ENCODE measurements at regions not wholly inside any gene's neighbourhood (a gene's known extent, or its start where the extent isn't known, plus 50 kb on each side); places are given as distances from the start of the nearest gene placed in this dataset.
A peak's percentile ranks its signal among the peaks of the same experiment; 100 is the strongest.

DNA sequence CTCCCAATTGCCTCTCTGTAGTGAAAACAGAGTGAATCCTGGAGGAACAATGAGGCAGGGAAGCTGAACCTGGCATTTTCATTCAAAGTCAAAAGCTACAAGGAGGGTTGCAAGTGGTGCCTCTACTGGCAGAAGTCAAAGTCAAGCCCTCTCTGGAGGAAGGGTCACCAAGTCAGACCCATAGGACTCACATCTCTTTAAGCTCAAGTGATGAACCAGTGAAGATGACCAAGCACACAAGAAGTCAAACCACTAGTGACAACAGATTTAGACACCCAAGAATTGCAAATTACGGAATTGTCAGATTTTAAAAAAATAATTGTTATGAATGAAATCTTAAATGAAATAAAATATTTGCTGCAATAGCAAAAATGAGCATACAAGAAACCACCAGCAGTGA lies 81.1 kb upstream of the ATP1B1 start:
- Mint-ChIP-seq H3K27me3 (peaks cover 7% of the 10 kb centered on the region), H3K4me3 (no peak overlapping the region), H3K36me3 (ENCODE audit: low read depth) (no peaks in the 10 kb centered on the region), H3K9me3 (ENCODE audit: low read depth) (no peaks in the 10 kb centered on the region), H3K4me1 (no peaks in the 10 kb centered on the region), H3K27ac (no peak overlapping the region)
- no peak for DNase-seq
- no peak for ATAC-seq
- intact Hi-C loops (cut with DNase I, micrococcal nuclease): no loop called here
- ChIA-PET CTCF (interaction anchor here (1.1 kb wide), 1 partner anchor 323 kb away, joined by 3 read pairs; no protein-coding TSS in a partner anchor), POLR2A (no interaction called here)

DNA sequence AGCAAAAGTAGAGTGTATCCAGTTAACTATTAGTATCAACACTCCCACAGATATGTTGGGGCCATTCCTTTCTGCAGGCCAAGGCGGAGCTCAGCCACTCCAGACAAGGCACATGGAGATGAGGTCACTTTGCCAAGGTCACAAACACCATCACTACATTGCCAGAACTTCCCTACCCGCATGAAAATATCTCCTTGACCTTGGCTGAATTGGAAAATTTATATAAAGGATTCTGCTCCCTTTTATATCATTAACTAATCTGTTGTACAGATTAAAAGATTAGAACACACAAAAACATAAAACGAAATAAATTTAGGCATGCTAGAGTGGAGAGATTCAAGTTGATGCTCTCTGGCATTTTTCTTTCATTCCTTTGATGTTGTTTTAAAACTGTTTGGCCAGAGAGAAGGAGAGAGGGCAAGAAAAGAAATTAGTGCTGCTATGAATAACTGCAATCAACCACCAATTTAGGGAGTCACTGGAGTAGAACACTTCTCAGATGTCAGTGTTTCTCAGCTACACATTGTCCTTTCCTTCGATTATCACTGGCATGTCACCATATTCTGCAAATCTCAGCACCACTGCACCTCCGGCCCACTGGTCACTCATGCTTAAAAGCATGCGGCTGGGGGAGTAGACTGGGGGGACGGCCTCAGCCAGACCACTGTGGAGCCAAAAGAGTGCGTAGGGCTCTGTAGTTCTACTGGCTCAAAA lies 78.7 kb upstream of the ATP1B1 start:
- intact Hi-C loops (cut with DNase I, micrococcal nuclease): no loop called here
- POLR2A ChIA-PET: no interaction called here
- H3K27me3 Mint-ChIP-seq: peaks cover 4% of the 10 kb centered on the region

DNA sequence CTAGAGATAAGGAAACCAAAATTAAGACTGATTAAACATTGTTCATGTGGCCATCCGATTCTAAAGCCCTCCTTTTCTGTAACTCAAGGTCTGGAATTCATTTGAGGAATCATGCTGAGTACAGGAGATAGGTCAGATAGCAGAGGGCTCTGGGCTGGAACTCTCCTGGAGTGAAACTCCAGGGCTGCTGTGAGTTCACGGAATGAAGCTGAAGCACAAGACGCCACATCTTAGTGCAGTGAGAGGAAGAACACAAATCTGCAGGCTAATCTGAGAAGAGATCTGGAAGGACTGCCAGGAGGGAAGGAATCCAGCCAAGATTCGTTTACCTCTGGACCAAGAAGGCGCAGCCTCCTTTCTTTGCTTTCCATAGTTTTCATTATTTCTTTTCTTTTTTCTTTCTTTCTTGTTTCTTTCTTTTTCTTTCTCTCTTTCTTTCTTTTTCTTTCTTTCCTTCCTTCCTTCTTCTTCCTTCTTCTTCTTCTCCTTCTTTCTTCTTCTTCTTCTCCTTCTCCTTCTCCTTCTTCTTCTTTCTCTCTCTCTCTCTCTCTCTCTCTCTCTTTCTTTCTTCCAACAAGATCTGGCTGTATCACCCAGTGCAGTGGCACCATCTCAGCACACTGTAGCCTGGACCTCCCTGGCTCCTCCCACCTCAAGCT lies 74.8 kb upstream of the ATP1B1 start:
- no peak for DNase-seq
- intact Hi-C loops (cut with DNase I, micrococcal nuclease): no loop called here
- ATAC-seq: no peak
- CTCF ChIA-PET: interaction anchor here (0.5 kb wide), 1 partner anchor 456 kb away, joined by 4 read pairs; no protein-coding TSS in a partner anchor
- no peaks in the 10 kb centered on the region for H3K36me3 Mint-ChIP-seq (ENCODE audit: low read depth)
- H3K27ac Mint-ChIP-seq: no peak overlapping the region
- H3K4me1 Mint-ChIP-seq: no peaks in the 10 kb centered on the region
- POLR2A ChIA-PET: interaction anchor here (0.6 kb wide), 1 partner anchor 86 kb away, joined by 3 read pairs; no protein-coding TSS in a partner anchor
- H3K9me3 Mint-ChIP-seq (ENCODE audit: low read depth): peaks cover 4% of the 10 kb centered on the region
- H3K27me3 Mint-ChIP-seq: peaks cover 3% of the 10 kb centered on the region
- H3K4me3 Mint-ChIP-seq: no peak overlapping the region

More for the DNA sequence above, 78.7 kb upstream of the ATP1B1 start:
- Mint-ChIP-seq H3K4me1 (no peaks in the 10 kb centered on the region), H3K9me3 (ENCODE audit: low read depth) (no peaks in the 10 kb centered on the region), H3K27ac (no peak overlapping the region), H3K4me3 (no peak overlapping the region), H3K36me3 (ENCODE audit: low read depth) (no peaks in the 10 kb centered on the region)
- CTCF ChIA-PET: no interaction called here
- no peak for ATAC-seq
- DNase-seq: no peak

DNA sequence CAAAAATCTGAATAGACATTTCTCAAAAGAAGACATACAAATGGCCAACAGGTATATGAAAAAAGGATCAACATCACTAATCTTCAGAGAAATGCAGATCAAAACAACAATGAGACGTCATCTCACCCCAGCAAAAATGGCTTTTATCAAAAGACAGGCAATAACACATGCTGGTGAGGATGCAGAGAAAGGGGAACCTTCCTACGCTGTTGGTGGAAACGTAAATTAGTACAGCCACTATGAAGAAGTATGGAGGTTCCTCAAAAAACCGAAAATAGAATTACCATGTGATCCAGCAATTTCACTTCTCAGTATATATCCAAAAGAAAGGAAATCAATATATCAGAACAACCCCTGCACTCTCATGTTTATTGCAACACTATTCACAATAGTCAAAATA lies 65.1 kb upstream of the ATP1B1 start:
- Mint-ChIP-seq H3K36me3 (ENCODE audit: low read depth) (no peaks in the 10 kb centered on the region), H3K27ac (no peak overlapping the region), H3K4me1 (peaks cover 32% of the 10 kb centered on the region), H3K27me3 (no peaks in the 10 kb centered on the region), H3K4me3 (no peak overlapping the region), H3K9me3 (ENCODE audit: low read depth) (peaks cover 3% of the 10 kb centered on the region)
- POLR2A ChIA-PET: interaction anchor here (0.5 kb wide), 1 partner anchor 386 kb away, joined by 3 read pairs; the partner anchor contains the start of gene CCDC181
- CTCF ChIA-PET: no interaction called here
- intact Hi-C loops (cut with DNase I, micrococcal nuclease): no loop called here
- DNase-seq (no peak), ATAC-seq (no peak)

DNA sequence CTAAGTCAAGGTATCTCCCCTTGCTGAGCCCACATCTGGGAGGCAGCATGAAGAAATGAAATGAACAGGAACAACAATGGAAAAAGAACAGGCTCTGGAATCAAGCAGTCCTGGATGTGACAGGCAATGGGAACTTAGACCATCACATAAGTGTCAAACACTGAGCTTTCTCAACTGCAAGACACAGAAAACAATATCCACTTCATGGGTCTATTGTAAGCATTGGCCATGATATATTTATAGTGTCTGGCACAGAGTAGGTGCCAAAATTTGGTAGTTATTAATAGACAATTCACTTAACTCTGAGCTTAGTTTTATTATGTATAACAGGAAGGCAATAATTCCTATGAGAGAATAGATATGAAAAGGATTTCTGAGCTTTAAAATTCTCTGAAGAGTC lies 64.1 kb upstream of the ATP1B1 start:
- Mint-ChIP-seq H3K9me3 (ENCODE audit: low read depth) (no peaks in the 10 kb centered on the region), H3K36me3 (ENCODE audit: low read depth) (no peaks in the 10 kb centered on the region), H3K27me3 (no peaks in the 10 kb centered on the region), H3K4me1 (peaks cover 42% of the 10 kb centered on the region), H3K4me3 (no peak overlapping the region), H3K27ac (no peak overlapping the region)
- POLR2A ChIA-PET: no interaction called here
- DNase-seq: no peak
- intact Hi-C loops (cut with DNase I, micrococcal nuclease): no loop called here
- CTCF ChIA-PET: interaction anchor here (1.0 kb wide), 1 partner anchor 37 kb away, joined by 4 read pairs; no protein-coding TSS in a partner anchor
- ATAC-seq: no peak

DNA sequence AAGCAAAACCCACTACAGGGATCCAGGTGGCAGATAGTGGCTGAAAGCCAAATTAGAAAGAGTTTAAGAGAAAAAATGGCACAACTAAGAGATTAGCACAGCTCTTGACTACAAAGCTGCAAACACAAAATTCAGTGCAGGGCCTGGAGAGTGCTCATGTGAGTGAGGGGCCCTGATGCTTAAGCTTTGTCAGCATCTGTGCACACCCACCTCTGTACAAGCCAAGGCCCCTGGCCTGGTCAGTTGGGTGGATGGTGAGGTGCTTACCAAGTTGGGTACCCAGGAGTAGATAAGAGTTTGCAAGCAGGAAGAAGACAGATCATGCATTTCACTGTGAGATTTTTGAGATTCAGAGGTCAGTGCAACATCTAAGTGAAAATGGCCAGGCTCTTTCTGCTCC lies 62.7 kb upstream of the ATP1B1 start:
- Mint-ChIP-seq H3K9me3 (ENCODE audit: low read depth) (no peaks in the 10 kb centered on the region), H3K27ac (peak overlapping the region; percentile 49), H3K4me3 (no peak overlapping the region), H3K36me3 (ENCODE audit: low read depth) (no peaks in the 10 kb centered on the region), H3K4me1 (peaks cover 55% of the 10 kb centered on the region), H3K27me3 (no peaks in the 10 kb centered on the region)
- ChIA-PET POLR2A (no interaction called here), CTCF (interaction anchor here (1.1 kb wide), 1 partner anchor 62 kb away, joined by 3 read pairs; no protein-coding TSS in a partner anchor)
- DNase-seq (no peak), ATAC-seq (no peak)
- intact Hi-C loops (cut with DNase I, micrococcal nuclease): no loop called here

DNA sequence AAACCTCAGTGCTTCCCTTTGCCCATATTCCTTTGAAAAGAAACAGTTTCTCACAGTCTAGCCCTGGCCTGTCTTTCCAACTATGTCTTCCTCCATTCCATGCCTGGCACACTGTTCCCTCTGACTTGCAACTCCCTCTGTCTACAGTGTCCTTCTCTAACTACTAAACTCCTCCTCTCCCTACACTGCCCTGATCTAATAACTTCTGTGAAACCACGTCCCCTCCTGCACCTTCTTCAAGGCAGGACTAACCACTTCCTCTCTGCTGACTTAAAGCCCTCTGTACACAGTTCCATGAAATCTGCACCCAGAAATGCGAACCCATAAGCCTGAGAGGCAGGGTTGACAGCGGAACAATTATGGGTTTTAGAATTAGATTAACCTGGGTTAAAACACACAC lies 62.2 kb upstream of the ATP1B1 start:
- peak; percentile 53 for DNase-seq
- intact Hi-C loops (cut with DNase I, micrococcal nuclease): no loop called here
- H3K9me3 Mint-ChIP-seq (ENCODE audit: low read depth): no peaks in the 10 kb centered on the region
- ChIA-PET POLR2A (no interaction called here), CTCF (interaction anchor here (1.1 kb wide), 1 partner anchor 62 kb away, joined by 3 read pairs; no protein-coding TSS in a partner anchor)
- peak overlapping the region; percentile 49 for H3K27ac Mint-ChIP-seq
- no peaks in the 10 kb centered on the region for H3K27me3 Mint-ChIP-seq
- no peak overlapping the region for H3K4me3 Mint-ChIP-seq
- H3K36me3 Mint-ChIP-seq (ENCODE audit: low read depth): no peaks in the 10 kb centered on the region
- H3K4me1 Mint-ChIP-seq: peaks cover 60% of the 10 kb centered on the region
- peak; percentile 96 for ATAC-seq

DNA sequence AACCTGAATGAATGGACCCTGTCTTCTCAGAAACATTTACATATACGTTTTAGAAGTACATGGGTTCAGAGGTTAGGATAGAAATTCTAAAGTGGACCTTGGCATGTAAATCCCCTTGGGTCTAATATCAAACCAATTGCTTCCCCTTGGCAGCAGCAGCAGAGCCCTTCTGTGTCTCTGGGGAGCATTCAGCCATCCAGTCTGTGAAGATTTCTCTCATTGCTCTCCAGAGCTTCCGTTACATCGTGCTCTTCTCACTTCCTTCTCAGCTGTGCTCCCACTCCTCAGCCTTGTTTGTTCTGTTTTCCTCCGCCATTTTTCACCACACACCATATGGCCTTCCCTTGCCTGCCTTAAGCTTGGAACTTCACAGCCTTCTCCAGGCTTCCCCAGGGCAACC lies 61.5 kb upstream of the ATP1B1 start:
- Mint-ChIP-seq H3K9me3 (ENCODE audit: low read depth) (no peaks in the 10 kb centered on the region), H3K4me1 (peaks cover 67% of the 10 kb centered on the region), H3K27ac (peak overlapping the region; percentile 30), H3K4me3 (no peak overlapping the region), H3K27me3 (no peaks in the 10 kb centered on the region), H3K36me3 (ENCODE audit: low read depth) (no peaks in the 10 kb centered on the region)
- DNase-seq (no peak), ATAC-seq (no peak)
- ChIA-PET POLR2A (no interaction called here), CTCF (no interaction called here)
- intact Hi-C loops (cut with DNase I, micrococcal nuclease): loop anchor here in 1 of 2 experiments (5.0 kb wide), 2 partner anchors 62 to 322 kb away; partner anchors contain the start of genes ATP1B1, BLZF1 and NME7

DNA sequence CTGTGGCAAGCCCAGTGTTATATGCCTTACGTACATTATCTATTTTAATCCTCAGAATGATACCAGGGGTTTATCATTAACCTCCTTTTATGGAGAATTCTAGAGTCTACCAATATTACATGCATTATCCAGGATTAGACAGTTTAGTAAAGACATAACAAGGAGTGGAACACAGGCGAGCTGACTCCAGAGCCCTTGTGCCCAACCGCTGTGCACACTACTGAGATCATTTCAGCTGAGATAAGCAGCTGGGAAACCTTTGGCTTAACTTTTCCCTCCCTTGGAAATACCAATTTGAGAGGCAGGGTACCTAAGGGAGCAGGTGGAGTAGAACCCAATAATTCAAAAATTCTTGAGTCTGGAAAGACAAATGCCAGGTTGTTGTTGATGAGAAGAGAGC lies 59.8 kb upstream of the ATP1B1 start:
- H3K36me3 Mint-ChIP-seq (ENCODE audit: low read depth): no peaks in the 10 kb centered on the region
- H3K4me1 Mint-ChIP-seq: peaks cover 67% of the 10 kb centered on the region
- H3K27ac Mint-ChIP-seq: no peak overlapping the region
- POLR2A ChIA-PET: no interaction called here
- intact Hi-C loops (cut with DNase I, micrococcal nuclease): loop anchor here in 1 of 2 experiments (5.0 kb wide), 2 partner anchors 61 to 321 kb away; partner anchors contain the start of genes ATP1B1, BLZF1 and NME7
- H3K27me3 Mint-ChIP-seq: no peaks in the 10 kb centered on the region
- DNase-seq (no peak), ATAC-seq (no peak)
- no peaks in the 10 kb centered on the region for H3K9me3 Mint-ChIP-seq (ENCODE audit: low read depth)
- H3K4me3 Mint-ChIP-seq: no peak overlapping the region
- CTCF ChIA-PET: interaction anchor here (0.6 kb wide), 1 partner anchor 58 kb away, joined by 3 read pairs; no protein-coding TSS in a partner anchor

DNA sequence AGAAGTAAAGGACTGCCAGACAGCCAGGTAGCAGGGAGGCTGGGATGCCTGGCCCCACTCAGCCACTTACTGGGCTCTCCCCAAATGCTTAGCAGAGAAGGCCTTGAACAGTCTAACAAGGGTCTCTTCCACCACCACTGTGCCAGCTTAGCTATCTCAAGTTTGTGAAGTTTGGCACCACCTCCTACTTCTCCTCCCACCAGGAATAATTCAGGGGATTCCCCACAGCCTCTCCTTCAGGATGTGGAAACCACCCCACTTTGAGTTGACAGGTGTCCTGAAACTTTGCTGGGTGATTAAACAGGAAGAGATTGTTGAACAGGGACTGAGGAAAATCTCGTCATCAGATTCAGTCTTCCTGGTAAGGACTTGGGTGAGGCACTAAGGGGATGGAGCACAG lies 59.4 kb upstream of the ATP1B1 start:
- POLR2A ChIA-PET: no interaction called here
- ATAC-seq: no peak
- intact Hi-C loops (cut with DNase I, micrococcal nuclease): loop anchor here in 1 of 2 experiments (5.0 kb wide), 2 partner anchors 60 to 320 kb away; partner anchors contain the start of genes ATP1B1, BLZF1 and NME7
- peaks cover 67% of the 10 kb centered on the region for H3K4me1 Mint-ChIP-seq
- no peaks in the 10 kb centered on the region for H3K36me3 Mint-ChIP-seq (ENCODE audit: low read depth)
- CTCF ChIA-PET: interaction anchor here (0.6 kb wide), 1 partner anchor 58 kb away, joined by 3 read pairs; no protein-coding TSS in a partner anchor
- no peak overlapping the region for H3K4me3 Mint-ChIP-seq
- H3K27me3 Mint-ChIP-seq: no peaks in the 10 kb centered on the region
- no peaks in the 10 kb centered on the region for H3K9me3 Mint-ChIP-seq (ENCODE audit: low read depth)
- H3K27ac Mint-ChIP-seq: peak overlapping the region; percentile 15
- DNase-seq: no peak

DNA sequence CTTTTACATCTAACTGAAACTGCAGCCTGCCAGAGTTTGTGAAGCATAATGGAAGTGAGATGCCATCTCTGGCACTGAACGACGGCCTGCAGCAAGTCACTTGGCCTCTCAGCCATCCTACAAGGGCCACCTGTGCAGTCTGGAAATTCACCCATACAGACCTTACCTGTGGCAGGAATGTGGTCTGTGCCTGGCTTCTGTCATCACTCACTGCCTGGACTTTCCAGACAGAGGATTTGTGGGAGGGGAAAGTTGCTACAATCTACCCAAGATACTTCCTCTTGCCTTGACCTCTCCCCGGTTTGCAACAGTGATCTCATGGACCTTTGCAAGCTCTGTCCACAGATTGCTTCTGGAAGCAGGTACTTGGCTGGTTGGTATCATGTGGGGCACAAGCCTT lies 58.4 kb upstream of the ATP1B1 start:
- intact Hi-C loops (cut with DNase I, micrococcal nuclease): loop anchor here (2.0 to 5.0 kb wide), 4 partner anchors 57 to 319 kb away; partner anchors contain the start of genes ATP1B1 (in 2 of the 2), BLZF1 (in 1 of the 2) and NME7 (in 1 of the 2)
- peaks cover 67% of the 10 kb centered on the region for H3K4me1 Mint-ChIP-seq
- POLR2A ChIA-PET: no interaction called here
- H3K4me3 Mint-ChIP-seq: no peak overlapping the region
- H3K27ac Mint-ChIP-seq: peak overlapping the region; percentile 2
- H3K36me3 Mint-ChIP-seq (ENCODE audit: low read depth): no peaks in the 10 kb centered on the region
- no peaks in the 10 kb centered on the region for H3K9me3 Mint-ChIP-seq (ENCODE audit: low read depth)
- peak; percentile 16 for DNase-seq
- no peaks in the 10 kb centered on the region for H3K27me3 Mint-ChIP-seq
- ATAC-seq: no peak
- CTCF ChIA-PET: no interaction called here
